ENCODE measurements at regions not wholly inside any gene's neighbourhood (a gene's known extent, or its start where the extent isn't known, plus 50 kb on each side); places are given as distances from the start of the nearest gene placed in this dataset.

DNA sequence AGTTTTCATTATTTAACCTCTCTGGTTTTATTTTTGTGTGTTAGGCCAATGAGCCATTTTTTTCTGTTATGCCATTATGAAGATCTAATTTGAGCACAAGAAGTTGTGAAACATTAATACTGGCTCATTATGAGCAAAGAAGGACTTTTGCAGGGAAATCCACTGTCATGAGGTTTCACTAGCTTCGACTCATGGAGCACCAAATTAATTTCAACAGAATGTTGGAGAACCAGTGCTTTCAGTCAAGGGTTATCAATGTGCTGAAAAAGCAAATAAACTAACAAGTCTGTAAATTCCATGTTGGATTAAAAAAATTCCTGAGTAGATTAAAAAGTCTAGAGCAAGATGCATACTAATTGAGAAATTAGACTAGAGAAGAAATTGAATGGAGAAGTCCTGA is 594.2 kb upstream of the FZD8 start:
- intact Hi-C loops (cut with DNase I; ENCODE audit: low total_unique reads), result no loop called here
- no peak for TF ChIP-seq POLR2A (IDR thresholded peaks at IDR 0.05)
- TF ChIP-seq, protein P1, sequence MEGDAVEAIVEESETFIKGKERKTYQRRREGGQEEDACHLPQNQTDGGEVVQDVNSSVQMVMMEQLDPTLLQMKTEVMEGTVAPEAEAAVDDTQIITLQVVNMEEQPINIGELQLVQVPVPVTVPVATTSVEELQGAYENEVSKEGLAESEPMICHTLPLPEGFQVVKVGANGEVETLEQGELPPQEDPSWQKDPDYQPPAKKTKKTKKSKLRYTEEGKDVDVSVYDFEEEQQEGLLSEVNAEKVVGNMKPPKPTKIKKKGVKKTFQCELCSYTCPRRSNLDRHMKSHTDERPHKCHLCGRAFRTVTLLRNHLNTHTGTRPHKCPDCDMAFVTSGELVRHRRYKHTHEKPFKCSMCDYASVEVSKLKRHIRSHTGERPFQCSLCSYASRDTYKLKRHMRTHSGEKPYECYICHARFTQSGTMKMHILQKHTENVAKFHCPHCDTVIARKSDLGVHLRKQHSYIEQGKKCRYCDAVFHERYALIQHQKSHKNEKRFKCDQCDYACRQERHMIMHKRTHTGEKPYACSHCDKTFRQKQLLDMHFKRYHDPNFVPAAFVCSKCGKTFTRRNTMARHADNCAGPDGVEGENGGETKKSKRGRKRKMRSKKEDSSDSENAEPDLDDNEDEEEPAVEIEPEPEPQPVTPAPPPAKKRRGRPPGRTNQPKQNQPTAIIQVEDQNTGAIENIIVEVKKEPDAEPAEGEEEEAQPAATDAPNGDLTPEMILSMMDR (IDR thresholded peaks at IDR 0.05), result no peak
- 67 to 81% methylated on average over 1 of the region's 1 CpG for WGBS, 2 donors
- H3K4me3 ChIP-seq (ENCODE audit: low read depth, poor library complexity, severe bottlenecking), result no peak overlapping the region
- no peak for DNase-seq (ENCODE audit: low spot score in 2 of 2)

DNA sequence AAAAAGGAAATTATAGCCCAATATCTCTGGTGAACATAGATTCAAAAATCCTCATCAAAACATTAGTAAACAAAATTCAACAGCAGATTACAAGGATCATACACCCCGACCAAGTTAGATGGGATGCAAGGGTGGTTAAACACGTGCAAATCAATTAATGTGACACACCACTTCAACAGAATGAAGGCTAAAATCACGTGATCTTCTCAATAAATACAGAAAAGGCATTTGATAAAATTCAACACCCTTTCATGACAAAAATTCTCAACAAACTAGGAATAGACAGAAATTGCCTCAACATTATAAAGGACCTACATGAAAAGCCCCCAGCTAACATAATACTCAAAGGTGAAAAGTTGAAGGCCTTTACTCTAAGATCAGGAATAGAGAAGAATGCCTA is 590.8 kb upstream of the FZD8 start:
- intact Hi-C loops (cut with DNase I; ENCODE audit: low total_unique reads), result no loop called here
- DNase-seq (ENCODE audit: low spot score in 2 of 2), result no peak
- H3K4me3 ChIP-seq (ENCODE audit: low read depth, poor library complexity, severe bottlenecking), result no peak overlapping the region
- no peak for TF ChIP-seq POLR2A (IDR thresholded peaks at IDR 0.05)
- TF ChIP-seq, protein P1 (IDR thresholded peaks at IDR 0.05), result no peak
- WGBS, 2 donors, result 78 to 88% methylated on average over 3 of the region's 3 CpGs

DNA sequence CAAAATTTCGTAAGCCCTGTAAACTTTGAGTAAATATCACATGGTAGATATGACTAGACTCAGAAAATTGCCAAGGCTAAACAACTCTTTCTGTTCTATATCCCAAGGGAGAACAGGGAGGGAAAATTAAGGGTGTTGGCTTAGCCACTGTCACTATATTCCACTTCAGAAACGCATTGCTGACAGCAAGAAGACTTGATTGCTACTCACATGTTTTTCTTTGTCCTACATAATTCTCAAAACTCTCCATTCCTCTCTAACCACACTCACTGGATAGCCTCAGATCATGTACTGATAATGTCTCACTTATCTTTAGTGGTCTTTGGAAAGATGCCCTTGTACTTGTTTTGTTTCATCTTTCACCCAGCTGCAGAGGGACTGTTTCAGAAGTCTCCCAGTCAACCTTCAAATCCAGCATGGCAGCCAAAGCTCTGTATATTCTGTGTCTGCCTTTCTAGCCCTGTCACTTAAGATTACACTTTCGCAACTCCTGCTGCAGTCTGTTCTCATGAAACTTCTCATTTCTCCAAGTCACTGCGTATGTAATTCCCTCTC is 582.4 kb upstream of the FZD8 start:
- no peak overlapping the region for H3K4me3 ChIP-seq (ENCODE audit: low read depth, poor library complexity, severe bottlenecking)
- DNase-seq (ENCODE audit: low spot score in 2 of 2), result no peak
- WGBS, 2 donors, result 73 to 82% methylated on average over 4 of the region's 4 CpGs
- TF ChIP-seq, protein P1 (IDR thresholded peaks at IDR 0.05), result no peak
- no peak for TF ChIP-seq POLR2A (IDR thresholded peaks at IDR 0.05)
- intact Hi-C loops (cut with DNase I; ENCODE audit: low total_unique reads), result no loop called here

DNA sequence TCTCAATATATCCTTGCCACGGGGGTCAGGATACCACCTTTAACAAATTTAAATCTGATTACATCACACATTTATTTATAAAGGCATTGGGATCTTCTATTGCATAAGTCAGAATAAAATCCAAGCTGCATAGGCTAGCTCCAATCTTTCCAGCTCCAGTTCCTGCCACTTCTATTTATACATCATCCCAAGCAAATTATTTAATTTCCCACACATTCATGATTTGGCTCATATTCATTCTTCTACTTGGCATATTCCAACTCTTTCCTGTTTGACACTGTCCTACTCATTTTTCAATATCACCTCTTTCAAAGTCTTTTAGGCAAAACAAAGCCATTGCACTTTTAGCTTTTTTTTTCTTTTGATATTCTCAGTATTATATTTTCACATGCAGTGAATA is 579.0 kb upstream of the FZD8 start:
- DNase-seq (ENCODE audit: low spot score in 2 of 2), result no peak
- H3K4me3 ChIP-seq (ENCODE audit: low read depth, poor library complexity, severe bottlenecking), result no peak overlapping the region
- intact Hi-C loops (cut with DNase I; ENCODE audit: low total_unique reads), result no loop called here
- TF ChIP-seq, protein P1 (IDR thresholded peaks at IDR 0.05), result no peak
- TF ChIP-seq POLR2A (IDR thresholded peaks at IDR 0.05), result no peak
- WGBS, 2 donors, result 35 to 46% methylated on average over 1 of the region's 1 CpG

DNA sequence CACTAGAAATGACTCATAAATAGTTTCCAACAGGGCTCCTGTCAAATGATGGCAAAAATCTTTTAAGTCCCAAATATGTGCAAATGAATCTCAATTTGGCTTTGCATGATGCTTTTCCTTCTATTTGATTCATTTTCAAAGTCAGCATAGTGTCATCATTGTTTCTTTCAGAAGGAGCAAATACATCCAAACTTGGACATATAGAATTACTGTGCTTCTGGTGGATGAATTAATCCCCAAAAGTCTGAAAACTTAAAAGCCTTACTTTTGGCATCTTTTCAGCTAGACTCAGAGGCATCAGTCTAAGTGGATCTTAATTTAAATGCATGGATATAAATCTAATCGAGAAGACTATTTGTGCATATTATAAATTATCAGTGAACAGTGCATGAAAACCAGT is 578.1 kb upstream of the FZD8 start:
- intact Hi-C loops (cut with DNase I; ENCODE audit: low total_unique reads), result no loop called here
- no peak for DNase-seq (ENCODE audit: low spot score in 2 of 2)
- H3K4me3 ChIP-seq (ENCODE audit: low read depth, poor library complexity, severe bottlenecking), result no peak overlapping the region
- TF ChIP-seq POLR2A (IDR thresholded peaks at IDR 0.05), result no peak
- TF ChIP-seq, protein P1 (IDR thresholded peaks at IDR 0.05), result no peak
- 49 to 53% methylated on average over 1 of the region's 1 CpG for WGBS, 2 donors

DNA sequence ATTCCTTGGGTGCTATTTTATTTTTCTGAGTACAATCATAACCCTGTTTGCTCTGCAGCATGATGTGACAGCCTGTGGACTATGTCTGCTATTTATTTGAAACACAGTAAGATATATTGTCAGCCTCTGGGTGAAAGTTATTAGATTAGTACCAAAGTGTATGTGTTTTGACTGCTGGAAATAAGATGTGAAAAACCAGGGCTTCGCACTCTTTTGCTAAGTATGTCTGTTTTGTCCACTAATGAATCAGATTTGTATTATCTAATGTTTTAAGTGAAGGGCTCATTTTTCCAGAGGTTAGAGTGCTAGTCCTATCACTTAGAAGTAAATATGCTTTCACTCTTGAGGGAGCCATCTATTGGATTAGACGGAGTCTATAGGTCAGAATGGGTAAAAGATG is 569.8 kb upstream of the FZD8 start:
- no peak for DNase-seq (ENCODE audit: low spot score in 2 of 2)
- TF ChIP-seq, protein P1 (IDR thresholded peaks at IDR 0.05), result no peak
- no peak for TF ChIP-seq POLR2A (IDR thresholded peaks at IDR 0.05)
- no peak overlapping the region for H3K4me3 ChIP-seq (ENCODE audit: low read depth, poor library complexity, severe bottlenecking)
- intact Hi-C loops (cut with DNase I; ENCODE audit: low total_unique reads), result no loop called here
- 82 to 88% methylated on average over 2 of the region's 2 CpGs for WGBS, 2 donors

Measured in lower leg skin (tissue), 4 donors.